Hematopoietic multipotent progenitor cell treated with erythropoietin and hydrocortisone succinate and interleukin-3 and kit ligand, for 8 days (in vitro differentiated cells): ENCODE measurements at regions not wholly inside any gene's neighbourhood (a gene's known extent, or its start where the extent isn't known, plus 50 kb on each side); places are given as distances from the start of the nearest gene placed in this dataset.
"Not testable (repeated sequence)": the region's sequence is repeated elsewhere in the genome, so short reads cannot be mapped to it uniquely, and the experiment has no call there.

Source experiments
- DNase-seq: peaks from one replicate; pipeline ENCODE4 v3.0.0-alpha.2; 2015

DNA sequence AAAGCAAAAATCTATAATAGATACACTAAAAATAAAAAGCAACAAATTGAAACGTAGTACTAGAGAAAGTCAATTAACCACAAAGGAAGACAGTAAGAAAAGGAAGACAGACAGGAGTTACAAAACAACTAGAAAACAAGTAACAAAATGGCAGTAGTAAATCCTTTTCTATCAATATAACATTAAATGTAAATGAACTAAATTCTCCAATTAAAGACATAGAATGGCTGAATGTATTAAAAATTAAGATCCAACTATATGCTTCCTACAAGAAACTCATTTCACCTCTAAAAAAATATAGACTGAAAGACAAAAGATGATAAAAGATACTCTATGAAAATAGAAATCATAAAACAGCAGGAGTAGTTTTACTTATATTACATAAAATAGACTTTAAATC is 79.1 kb downstream of the CTH start:
- no peak for DNase-seq

DNA sequence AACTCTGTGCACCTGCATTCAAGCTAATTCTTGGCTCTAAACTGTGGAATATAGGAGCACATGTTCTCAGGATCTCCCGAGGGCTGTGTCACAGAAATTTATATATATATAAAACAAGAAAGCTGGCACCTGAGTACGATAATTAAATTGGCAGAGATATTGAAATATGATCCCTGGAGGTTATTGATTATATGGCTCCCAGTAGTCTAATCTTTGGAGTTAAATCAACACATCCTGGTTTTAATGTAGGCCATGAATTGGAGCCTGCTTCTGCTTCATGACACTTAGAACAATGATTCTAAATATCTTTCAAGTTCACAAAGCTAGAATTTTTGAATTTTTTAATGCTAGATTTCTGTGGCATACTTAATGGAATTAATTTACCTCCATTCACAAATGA is 84.3 kb downstream of the CTH start:
- DNase-seq, result no peak

DNA sequence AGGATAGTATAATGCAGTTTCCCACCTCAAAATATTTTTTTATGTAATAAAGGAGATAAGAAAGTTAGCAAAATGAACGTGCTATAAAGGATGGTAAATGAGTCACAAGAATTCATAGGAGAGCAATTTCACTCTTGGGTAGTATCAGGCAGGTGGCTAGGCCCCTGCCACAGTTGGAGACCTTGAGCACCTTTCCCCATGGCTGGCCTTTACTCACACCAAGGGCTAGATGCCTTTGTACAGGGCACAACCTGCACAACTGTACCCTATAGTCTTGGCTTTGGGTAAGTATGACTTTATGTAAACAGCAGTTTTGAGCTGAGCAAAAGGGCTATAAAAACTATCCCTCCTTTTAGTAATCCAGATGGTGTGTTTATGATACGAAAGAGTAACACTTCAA is 85.1 kb downstream of the CTH start:
- DNase-seq, result no peak

DNA sequence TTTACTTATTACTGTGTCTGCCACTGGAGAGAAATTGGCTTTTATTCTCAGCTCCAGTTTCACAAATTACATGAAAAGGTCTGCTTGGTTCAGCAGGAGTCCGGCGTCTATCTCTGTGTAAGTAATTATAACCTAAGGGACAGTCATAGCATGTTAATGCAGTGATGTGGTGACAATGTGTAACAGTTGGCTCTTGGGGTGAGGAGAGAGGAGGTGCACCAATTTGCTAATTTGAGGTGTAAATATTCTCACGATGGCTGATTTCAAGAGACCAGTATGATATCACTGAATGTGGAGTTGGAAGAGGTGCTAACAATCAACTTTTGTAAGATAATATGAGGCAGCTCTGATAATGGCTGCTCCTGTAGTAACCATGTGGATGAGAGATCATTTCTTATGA is 86.1 kb downstream of the CTH start:
- DNase-seq, result no peak

DNA sequence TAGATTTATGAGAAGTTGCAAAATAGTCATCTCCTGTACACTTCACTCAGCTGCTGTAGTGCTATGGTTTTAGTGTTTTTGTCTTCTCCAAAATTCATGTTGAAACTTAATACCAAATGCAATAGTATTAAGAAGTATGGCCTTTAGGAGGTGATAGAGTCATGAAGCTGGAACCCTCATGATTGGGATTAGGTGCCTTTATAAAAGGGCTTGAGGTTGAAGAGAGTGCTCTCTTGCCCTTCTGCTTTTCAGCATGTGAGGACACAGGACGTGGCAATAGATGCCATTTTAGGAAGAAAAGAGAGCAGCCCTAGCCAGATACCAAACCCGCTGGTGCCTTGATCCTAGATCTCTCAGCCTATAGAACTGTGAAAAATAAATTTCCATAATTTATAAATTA is 87.6 kb downstream of the CTH start:
- no peak for DNase-seq

DNA sequence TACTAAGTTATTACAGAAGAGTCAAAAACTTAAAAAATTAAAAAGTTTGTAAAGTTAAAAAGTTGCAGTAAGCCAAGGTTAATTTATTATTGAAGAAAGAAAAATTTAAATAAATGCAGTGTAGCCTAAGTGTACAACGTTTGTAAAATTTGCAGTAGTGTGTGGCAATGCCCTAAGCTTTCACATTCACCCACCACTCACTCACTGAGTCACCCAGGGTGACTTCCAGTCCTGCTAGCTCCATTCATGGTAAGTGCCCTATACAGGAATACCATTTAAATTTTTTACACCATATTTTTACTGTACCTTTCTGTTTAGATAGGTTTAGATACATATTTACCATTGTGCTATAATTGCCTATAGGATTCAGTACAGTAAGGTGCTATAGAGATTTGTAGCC is 88.6 kb downstream of the CTH start:
- DNase-seq, result no peak

DNA sequence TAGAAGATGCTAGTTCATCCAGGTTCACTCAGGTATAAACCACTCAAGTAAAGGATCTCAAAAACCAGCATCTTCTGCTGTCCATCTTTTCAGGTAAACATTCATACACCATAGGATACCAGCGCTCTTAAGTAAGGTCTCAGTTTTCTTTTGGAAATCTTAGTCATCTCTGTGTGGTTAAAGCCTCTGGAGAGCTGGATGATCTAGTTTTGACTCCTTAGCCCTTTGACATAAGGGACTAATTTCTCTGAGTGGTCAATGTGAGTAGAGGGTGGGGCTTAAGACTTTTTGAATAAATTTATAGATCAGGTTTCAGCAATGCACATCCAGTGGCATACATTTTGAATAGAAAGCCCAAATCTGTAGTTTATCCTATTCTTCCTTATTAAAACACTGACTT is 92.3 kb downstream of the CTH start:
- DNase-seq, result no peak

DNA sequence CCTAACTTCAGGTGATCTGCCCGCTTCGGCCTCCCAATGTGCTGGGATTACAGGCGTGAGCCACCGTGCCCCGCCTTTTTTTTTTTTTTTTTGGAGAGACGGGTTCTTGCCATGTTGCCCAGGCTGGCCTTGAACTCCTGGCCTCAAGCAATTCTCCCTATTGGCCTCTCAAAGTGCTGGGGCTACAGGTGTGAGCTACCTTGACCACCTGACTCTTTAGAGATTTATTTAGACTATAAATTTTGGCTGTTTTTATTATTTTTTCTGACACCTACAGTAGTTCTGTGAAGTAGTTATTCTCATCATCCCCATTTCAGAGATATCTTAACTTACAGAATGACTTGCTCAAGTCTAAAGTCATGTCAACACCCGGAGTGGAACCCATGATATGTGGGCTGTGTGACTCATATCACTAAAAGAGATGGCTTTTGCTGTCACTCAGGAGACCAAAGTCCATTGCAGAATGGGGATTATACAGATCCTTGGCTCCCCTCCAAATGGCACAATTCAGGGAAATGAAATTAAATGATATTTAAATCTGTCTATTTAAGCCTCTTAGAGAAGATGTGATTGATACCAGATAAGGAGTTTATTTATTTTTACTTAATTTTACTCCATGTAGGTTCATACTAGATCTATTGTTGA is 93.2 kb downstream of the CTH start:
- DNase-seq, result no peak

DNA sequence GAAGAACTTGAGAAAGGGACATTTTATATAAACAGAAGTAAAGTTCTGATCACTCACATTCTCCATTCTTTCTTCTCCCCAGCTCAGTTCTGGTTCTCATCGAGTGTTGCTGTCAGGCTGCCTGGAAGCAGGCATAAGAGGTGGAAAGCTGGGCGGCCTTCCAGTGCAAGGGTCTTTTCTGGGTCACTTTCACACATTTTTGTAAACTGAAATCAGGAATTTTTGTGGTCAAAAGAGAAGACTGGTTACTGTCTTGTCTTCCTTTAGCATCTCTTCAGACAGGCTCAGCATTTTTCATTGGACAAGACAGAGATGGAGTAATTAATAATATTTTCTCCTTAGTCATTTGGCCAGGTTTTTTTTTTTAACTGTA is 93.7 kb downstream of the CTH start:
- no peak for DNase-seq

DNA sequence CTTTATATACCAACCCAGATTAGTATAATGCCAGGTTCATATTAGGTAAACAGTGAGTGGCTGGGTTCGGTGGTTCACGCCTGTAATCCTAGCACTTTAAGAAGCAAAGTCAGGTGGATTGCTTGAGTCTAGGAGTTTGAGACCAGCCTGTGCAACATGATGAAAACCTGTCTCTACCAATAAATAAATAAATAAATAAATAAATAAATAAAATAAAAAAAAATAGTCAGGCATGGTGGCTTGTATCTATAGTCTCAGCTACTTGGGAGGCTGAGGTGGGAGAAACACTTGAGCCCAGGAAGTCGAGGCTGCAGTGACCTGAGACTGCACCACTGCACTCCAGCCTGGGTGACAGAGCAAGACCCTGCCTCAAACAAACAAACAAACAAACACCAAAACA is 96.9 kb downstream of the CTH start:
- DNase-seq, result not testable (repeated sequence)

DNA sequence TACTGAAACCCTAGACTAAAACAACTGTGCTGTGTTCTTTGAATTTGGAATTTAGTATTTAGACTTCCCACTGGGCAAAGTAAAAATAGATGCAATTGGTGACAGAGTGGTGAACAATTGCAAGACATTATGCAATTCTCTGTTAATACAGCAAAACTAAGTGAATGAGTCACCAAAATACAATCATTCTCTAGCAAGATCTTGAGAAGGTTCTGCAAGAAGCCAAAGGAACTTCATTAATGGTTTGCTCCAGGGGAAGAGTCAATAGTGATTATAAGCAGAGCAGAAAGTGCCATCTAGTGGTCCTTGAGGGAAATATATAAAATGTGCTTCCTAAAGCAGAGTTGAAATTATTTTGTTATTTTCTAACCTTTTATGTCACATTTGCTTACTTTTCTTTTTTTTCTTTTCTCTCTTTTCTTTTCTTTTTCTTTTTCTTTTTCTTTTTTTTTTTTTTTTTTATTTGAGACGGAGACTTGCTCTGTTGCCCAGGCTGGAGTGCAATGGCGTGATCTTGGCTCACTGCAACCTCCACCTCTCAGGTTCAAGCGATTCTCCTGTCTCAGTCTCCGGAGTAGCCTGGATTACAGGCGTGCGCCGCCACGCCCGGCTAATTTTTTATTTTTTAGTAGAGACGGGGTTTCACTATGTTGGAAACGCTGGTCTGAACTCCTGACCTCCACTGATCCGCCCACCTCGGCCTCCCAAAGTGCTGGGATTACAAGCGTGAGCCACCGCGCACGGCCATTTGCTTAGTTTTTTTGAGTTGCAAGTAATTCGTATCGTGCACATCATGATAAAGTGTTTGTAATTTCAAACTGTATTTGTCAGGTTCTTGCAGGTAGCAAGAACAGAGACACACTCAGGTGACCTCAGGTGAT is 99.2 kb downstream of the CTH start:
- DNase-seq, result peak; percentile 77

DNA sequence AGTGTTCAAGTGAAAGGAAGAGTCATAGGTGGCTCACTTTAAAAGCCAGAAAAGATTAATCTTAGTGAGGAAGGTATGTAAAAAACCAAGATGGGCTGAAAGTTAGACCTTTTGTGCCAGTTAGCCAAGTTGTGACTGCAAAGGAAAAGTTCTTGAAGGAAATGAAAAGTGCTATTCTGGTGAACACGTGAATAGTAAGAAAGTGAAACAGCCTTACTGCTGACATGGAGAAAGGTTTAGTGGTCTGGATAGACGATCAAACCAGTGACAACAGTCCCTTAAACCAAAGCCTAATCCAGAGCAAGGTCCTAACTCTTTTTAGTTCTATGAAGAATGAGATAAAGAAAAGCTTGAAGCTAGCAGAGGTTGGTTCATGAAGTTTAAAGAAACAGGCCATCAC is 106.4 kb downstream of the CTH start:
- no peak for DNase-seq

DNA sequence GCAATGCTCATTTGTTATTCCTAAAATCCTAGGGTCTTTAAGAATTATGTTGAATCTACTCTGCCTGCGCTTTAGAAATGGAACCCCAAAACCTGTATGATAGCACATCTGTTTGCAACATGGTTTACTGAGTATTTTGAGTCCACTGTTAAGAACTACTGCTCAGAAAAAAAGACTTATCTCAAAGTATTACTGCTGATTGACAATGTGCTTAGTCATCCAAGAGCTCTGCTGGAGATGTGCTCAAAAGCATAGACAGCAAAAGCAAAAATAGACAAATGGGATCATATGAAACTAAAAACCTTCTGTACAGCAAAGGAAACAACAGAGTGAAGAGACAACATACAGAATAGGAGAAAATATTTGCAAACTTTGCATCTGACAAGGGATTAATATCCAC is 107.0 kb downstream of the CTH start:
- peak; percentile 50 for DNase-seq

DNA sequence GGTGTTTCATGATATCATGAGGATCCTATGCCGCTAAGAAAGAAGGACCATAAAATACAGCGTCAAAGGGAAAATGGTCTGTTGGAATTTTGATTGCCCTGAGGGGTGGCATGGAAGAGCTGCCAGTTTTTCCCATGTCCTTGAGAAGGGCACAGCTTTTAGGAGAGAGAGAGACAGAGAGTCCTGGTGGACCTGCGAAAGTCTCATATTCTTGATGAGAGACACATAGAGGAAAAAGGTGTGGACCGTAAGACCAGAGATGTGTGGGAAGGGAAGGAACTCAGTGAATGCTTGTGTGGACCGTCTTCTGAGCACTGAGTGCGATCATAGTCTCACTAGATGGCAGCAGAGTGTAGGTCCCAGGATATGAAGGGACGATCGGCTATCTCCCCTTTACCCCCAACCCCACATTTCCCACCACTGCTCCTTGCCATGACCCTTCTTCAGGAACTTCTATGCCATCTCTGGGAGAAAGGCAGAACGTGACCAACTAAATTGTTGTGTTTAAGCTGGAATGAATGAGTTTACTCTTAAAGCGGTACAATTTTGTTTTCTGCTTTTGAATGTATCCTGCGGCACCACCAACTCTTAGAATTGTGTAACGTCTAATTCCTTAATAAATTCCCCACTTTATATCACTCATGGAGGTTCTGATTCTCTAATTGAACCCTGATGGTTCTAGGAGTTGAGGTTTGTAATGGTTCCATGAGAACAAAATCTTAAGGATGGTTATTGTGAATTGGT is 117.7 kb downstream of the CTH start:
- peak; percentile 34 for DNase-seq

DNA sequence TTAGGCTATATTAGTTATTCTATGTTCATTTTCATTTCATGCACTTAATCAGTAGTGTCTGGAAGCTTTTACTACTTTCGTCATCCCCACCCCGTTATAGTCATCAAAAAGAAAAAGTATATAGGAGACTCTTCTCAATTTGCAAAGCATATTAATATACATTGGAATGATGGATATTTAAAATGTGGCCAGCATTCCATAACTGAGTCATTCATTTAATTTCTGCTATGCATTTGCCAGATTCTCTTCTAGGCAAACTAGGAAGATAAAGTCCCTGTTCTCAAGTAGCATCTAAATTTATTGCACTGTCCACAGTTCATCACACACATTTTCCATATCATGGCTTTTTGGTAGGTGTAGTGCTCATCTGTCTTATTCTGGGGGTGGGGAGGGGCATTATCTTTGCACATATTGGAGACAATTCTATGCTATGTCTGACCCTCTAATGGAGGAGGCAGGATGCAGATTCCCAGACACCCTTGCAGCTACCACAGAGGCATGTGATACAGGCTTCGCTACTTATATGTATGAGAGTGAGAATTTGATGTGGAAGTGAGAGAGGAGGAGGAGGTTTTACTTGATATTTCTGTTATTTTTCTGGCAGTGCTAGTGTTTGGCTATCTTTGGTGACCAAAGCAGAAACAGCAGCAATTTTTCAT is 125.8 kb downstream of the CTH start:
- DNase-seq, result no peak

DNA sequence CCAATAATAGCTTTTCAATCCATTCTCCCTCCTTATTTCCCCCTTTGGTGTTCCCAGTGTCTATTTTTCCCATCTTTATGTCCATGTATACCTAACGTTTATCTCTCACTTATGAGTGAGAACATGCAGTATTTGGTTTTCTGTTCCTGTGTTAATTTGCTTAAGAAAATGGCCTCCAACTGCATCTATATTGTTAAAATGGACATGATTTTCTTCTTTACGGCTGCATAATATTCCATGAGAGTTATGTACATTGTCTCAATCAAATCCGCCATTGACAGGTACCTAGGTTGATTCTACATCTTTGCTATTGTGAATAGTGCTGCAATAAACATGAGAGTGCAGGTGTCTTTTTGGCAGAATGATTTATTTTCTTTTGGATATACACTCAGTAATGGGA is 126.7 kb downstream of the CTH start:
- DNase-seq, result no peak

DNA sequence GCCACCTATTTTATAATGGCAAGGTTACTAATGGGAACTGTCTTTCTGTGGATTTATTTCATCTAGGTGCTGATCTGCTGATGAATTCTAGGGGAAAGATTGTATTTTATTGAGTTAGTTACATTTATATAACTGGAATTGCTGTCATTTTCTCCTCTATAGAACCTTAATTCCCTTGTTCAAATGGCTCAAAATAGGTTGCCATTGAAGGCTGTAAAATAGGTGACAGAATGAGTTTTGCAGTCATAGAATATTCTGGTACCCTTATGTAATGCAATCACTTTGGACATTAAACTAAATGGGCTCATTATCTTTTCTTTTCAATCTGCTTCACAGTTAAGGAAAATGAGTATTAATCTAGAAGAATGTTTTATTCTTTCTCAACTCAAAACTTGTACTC is 131.0 kb downstream of the CTH start:
- DNase-seq, result no peak

DNA sequence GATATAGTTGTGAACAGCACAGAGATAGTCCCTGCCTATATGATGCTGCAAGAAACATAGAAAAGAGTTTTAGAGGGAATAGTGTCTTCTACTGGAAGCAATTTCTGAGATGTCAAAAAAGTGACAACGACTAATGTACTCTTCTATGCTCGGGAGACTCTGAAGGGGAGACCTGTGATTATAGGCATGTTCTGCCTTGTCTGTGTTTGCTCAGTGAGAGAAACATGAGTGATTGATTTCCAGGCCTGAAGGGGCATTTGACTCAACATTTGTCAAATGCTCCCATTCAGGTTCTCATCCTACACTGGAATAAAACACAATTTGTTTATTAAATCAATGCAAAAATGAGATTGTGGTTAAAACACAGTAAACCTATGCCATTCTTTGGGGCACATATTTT is 131.8 kb downstream of the CTH start:
- DNase-seq, result no peak

DNA sequence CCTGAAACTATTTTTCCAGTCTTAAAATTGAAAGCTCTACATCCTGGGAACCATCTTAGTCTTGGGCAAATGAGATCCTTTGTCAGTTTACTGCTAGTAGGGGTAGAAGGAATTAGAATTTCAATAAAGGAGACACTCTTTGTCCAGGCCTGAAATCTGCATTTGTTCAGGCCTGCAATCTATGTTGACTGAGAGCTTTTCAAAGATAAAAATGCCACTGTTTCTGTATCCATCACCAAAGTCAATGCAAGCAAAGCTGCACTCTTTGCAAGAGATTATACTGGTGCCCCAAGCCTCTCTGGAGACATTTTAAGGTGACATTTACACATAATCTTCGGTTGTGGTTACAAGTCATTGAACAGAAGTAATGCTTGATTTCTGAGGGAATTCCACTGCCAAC is 135.7 kb downstream of the CTH start:
- no peak for DNase-seq

DNA sequence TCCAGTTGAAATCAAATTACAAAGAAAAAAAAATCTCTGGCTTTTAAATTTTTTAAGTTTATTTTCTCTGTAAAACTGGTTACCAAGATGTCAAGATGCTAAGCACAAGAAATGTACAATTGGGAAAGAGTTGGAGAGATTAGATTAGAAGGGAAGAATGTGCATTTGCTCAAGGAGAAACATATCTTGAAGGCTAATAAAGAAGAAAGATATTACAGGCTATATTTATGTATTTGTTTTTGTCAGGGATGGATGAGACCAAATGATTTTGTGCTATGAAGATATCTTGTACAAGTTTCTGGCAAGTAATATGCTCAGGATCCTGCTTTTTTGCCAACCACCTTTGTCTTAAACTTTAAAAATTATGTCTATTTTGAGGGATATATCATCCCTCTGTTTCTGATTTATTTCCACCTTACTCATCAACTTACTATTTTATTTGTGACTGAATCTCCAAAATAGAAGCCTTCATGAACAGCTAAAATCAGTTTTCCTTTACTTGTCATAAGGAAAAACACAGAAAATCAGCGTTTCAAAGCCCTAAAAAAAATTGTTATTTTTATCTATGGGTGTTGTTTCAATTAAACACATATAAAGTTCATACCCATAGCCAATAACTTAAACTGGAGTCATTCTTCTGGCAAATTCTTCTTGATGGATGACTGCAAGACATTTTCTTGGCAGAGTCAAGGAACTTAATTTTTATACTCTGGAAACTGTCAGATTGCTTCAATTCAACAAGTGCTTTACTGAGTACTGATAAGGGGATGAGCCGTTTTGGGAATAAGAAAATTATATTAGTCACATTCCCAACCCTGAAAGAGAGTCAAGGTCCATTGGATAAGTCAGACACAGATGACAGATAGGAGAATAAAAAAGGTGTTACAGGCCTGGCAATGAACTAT is 141.8 kb downstream of the CTH start:
- DNase-seq, result no peak

DNA sequence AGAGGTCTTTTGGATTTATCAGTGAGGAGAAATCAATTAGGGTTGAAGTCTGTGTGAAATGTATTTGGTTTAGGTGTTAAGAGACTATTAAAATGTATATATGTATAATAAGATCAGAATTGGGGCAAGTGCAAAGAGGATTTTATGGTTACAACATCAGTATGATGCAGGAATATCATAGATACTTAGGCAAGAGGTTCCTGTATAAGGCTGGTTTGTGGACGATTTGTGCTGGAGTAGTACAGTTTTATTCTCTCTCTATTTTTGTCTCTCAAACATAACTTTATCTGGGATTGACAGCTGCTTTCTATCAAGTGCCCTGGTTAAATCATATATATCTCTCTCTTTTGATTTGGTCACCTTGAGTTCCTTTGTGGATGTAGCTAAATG is 142.5 kb downstream of the CTH start:
- no peak for DNase-seq

DNA sequence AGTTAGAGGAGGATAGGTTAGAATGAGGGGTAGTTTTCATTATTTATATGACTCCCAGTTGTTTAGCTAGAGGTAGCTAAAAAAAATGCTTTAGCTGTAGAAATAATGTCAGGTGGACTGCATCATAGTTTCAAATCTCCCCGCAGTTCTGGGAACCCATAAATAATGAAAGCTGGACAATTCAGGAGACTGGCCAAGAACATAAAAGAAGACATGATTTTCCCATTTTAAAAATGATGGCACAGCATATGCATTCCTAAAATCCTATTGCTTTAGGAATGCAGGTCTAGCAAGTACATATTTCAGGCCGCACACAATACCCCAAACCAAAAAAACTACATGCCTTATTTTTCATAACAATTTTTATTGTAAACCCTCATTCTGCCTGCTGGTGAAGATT is 143.3 kb downstream of the CTH start:
- DNase-seq, result no peak

DNA sequence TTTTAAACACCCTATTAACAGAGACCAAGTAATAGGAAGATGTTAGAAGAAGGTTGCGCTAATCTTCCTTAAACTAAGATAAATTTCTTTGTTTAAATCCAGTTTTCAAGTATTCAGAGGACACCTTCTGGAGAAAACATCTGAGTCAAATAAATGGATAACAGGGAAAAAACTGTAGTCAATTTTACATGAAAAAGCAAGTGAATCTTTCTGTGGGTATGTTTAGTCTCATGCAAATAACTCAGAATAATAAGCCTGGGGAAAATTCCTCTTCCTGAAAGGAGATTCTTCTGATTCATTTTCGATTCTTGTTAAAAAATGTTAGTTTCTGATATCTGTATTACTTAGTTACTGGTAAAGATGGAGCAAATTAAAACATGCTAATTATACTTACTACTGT is 145.5 kb downstream of the CTH start:
- DNase-seq, result no peak
